ENCODE measurements at regions not wholly inside any gene's neighbourhood (a gene's known extent, or its start where the extent isn't known, plus 50 kb on each side); places are given as distances from the start of the nearest gene placed in this dataset.

- no peaks in the 10 kb centered on the region for H3K4me1 Mint-ChIP-seq (ENCODE audit: low read depth)
- no peak for DNase-seq (ENCODE audit: low spot score)
- H3K27ac Mint-ChIP-seq (ENCODE audit: unreplicated experiment): no peak overlapping the region
- no peak overlapping the region for H3K4me3 Mint-ChIP-seq (ENCODE audit: unreplicated experiment)
- TF ChIP-seq CTCF (IDR thresholded peaks at IDR 0.05): no peak
- no peaks in the 10 kb centered on the region for H3K27me3 Mint-ChIP-seq (ENCODE audit: low read depth)
- peaks cover 41% of the 10 kb centered on the region for H3K9me3 Mint-ChIP-seq (ENCODE audit: low read depth)
- no peaks in the 10 kb centered on the region for H3K36me3 Mint-ChIP-seq (ENCODE audit: low read depth)
These were observed 494.9 kb upstream of the RBFOX1 start for GRCh38 chr16:6837722-6838121.

- no peak for TF ChIP-seq CTCF (IDR thresholded peaks at IDR 0.05)
- DNase-seq (ENCODE audit: low spot score): no peak
- peaks cover 45% of the 10 kb centered on the region for H3K9me3 Mint-ChIP-seq (ENCODE audit: low read depth)
- no peak overlapping the region for H3K27ac Mint-ChIP-seq (ENCODE audit: unreplicated experiment)
- H3K4me1 Mint-ChIP-seq (ENCODE audit: low read depth): no peaks in the 10 kb centered on the region
- no peaks in the 10 kb centered on the region for H3K36me3 Mint-ChIP-seq (ENCODE audit: low read depth)
- H3K4me3 Mint-ChIP-seq (ENCODE audit: unreplicated experiment): no peak overlapping the region
- no peaks in the 10 kb centered on the region for H3K27me3 Mint-ChIP-seq (ENCODE audit: low read depth)
These were observed 495.9 kb upstream of the RBFOX1 start for GRCh38 chr16:6836766-6837165.

GRCh38 chr16:6835941-6836340, 496.7 kb upstream of the RBFOX1 start:
- DNase-seq (ENCODE audit: low spot score): no peak
- TF ChIP-seq CTCF (IDR thresholded peaks at IDR 0.05): no peak
- Mint-ChIP-seq H3K27ac (ENCODE audit: unreplicated experiment) (no peak overlapping the region), H3K4me3 (ENCODE audit: unreplicated experiment) (no peak overlapping the region), H3K9me3 (ENCODE audit: low read depth) (peaks cover 43% of the 10 kb centered on the region), H3K36me3 (ENCODE audit: low read depth) (no peaks in the 10 kb centered on the region), H3K4me1 (ENCODE audit: low read depth) (no peaks in the 10 kb centered on the region), H3K27me3 (ENCODE audit: low read depth) (no peaks in the 10 kb centered on the region)

GRCh38 chr16:6835516-6835915, 497.1 kb upstream of the RBFOX1 start:
- no peaks in the 10 kb centered on the region for H3K4me1 Mint-ChIP-seq (ENCODE audit: low read depth)
- TF ChIP-seq CTCF (IDR thresholded peaks at IDR 0.05): no peak
- H3K27ac Mint-ChIP-seq (ENCODE audit: unreplicated experiment): no peak overlapping the region
- no peaks in the 10 kb centered on the region for H3K27me3 Mint-ChIP-seq (ENCODE audit: low read depth)
- H3K4me3 Mint-ChIP-seq (ENCODE audit: unreplicated experiment): no peak overlapping the region
- no peak for DNase-seq (ENCODE audit: low spot score)
- H3K9me3 Mint-ChIP-seq (ENCODE audit: low read depth): peaks cover 43% of the 10 kb centered on the region
- no peaks in the 10 kb centered on the region for H3K36me3 Mint-ChIP-seq (ENCODE audit: low read depth)

GRCh38 chr16:6828690-6829089, 504.0 kb upstream of the RBFOX1 start:
- no peak for DNase-seq (ENCODE audit: low spot score)
- peaks cover 31% of the 10 kb centered on the region for H3K9me3 Mint-ChIP-seq (ENCODE audit: low read depth)
- no peaks in the 10 kb centered on the region for H3K36me3 Mint-ChIP-seq (ENCODE audit: low read depth)
- TF ChIP-seq CTCF (IDR thresholded peaks at IDR 0.05): no peak
- H3K4me3 Mint-ChIP-seq (ENCODE audit: unreplicated experiment): no peak overlapping the region
- no peaks in the 10 kb centered on the region for H3K4me1 Mint-ChIP-seq (ENCODE audit: low read depth)
- no peak overlapping the region for H3K27ac Mint-ChIP-seq (ENCODE audit: unreplicated experiment)
- no peaks in the 10 kb centered on the region for H3K27me3 Mint-ChIP-seq (ENCODE audit: low read depth)

Data from chondrocyte (in vitro differentiated cells).